ENCODE measurements at regions not wholly inside any gene's neighbourhood (a gene's known extent, or its start where the extent isn't known, plus 50 kb on each side); places are given as distances from the start of the nearest gene placed in this dataset.

DNA sequence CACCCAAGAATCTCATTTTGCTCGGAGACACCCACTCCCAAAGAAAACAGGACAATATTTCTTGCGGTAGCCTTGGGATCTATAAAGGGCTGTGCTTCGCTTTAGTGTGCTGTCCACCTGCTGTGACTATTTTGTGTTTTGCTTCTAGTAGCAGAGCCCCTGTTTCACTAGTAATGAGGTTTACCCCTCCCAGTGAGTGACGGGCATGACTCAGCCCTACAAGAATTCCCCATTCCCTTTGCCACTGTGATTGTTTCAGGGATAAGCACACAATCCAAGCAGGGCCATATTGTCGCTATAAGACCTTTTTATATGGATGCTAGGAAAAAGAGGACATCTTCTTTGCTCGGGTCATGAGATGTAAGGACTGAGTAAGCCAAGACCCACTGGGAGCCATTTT is 62.5 kb upstream of the FOXB1 start:
- no peaks in the 10 kb centered on the region for H4K20me1 ChIP-seq (ENCODE audit: control insufficient read depth, extremely low read depth, insufficient read depth, low read length)
- DNase-seq (ENCODE audit: low read depth in 2 of 2): no peak
- H3K9ac ChIP-seq (ENCODE audit: insufficient read depth, low read length): no peak overlapping the region
- no peak overlapping the region for H3K4me2 ChIP-seq (ENCODE audit: extremely low read depth, insufficient read depth, low read length)
- H3K79me2 ChIP-seq (ENCODE audit: control insufficient read depth, insufficient read depth, low read length): no peaks in the 10 kb centered on the region
- no peak overlapping the region for H2AFZ ChIP-seq (ENCODE audit: low read length)
- H3K4me1 ChIP-seq (ENCODE audit: control insufficient read depth, extremely low read depth, insufficient read depth, low read length): no peaks in the 10 kb centered on the region
- TF ChIP-seq, protein P1, sequence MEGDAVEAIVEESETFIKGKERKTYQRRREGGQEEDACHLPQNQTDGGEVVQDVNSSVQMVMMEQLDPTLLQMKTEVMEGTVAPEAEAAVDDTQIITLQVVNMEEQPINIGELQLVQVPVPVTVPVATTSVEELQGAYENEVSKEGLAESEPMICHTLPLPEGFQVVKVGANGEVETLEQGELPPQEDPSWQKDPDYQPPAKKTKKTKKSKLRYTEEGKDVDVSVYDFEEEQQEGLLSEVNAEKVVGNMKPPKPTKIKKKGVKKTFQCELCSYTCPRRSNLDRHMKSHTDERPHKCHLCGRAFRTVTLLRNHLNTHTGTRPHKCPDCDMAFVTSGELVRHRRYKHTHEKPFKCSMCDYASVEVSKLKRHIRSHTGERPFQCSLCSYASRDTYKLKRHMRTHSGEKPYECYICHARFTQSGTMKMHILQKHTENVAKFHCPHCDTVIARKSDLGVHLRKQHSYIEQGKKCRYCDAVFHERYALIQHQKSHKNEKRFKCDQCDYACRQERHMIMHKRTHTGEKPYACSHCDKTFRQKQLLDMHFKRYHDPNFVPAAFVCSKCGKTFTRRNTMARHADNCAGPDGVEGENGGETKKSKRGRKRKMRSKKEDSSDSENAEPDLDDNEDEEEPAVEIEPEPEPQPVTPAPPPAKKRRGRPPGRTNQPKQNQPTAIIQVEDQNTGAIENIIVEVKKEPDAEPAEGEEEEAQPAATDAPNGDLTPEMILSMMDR (conservative IDR thresholded peaks at IDR 0.05 in 1 of 2, IDR thresholded peaks at IDR 0.05 in 1 of 2; ENCODE audit: low read depth in 1 of 2, low read length in 2 of 2): no peak
- TF ChIP-seq EZH2 (IDR thresholded peaks at IDR 0.05; ENCODE audit: low read length, missing control alignments): no peak
- H3K4me3 ChIP-seq (replicated peaks in 1 of 4; ENCODE audit: control extremely low read depth in 1 of 4, insufficient read depth in 1 of 4, low read depth in 3 of 4, low read length in 4 of 4): no peak overlapping the region
- no peak overlapping the region for H3K27ac ChIP-seq (ENCODE audit: insufficient read depth, low read length)
- no peaks in the 10 kb centered on the region for H3K9me3 ChIP-seq (ENCODE audit: control insufficient read depth, insufficient read depth, low read depth, low read length)
- no peaks in the 10 kb centered on the region for H3K36me3 ChIP-seq (ENCODE audit: control insufficient read depth, insufficient read depth, low read length)
- H3K27me3 ChIP-seq (ENCODE audit: control insufficient read depth, insufficient read depth, low read length): no peaks in the 10 kb centered on the region

DNA sequence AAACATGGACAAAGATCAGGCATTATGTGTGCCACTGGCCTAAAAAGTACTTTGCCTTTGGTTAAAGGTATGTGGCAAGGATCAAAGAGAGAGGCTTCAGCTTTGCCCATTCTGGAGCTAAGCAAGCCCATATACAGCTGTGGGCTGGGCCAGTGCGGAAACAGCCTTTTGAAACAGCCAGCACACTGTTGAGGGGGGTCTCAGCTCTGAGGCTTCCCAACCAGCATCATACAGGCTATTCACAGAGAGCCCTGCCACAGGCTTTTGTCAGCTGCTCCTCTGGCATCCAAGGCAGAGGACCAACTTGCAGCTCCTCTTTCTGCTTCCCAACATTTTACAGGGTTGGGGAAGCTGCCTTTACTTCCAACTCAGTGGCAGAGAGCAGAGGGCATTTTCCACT is 63.2 kb upstream of the FOXB1 start:
- H3K79me2 ChIP-seq (ENCODE audit: control insufficient read depth, insufficient read depth, low read length): no peaks in the 10 kb centered on the region
- no peaks in the 10 kb centered on the region for H3K36me3 ChIP-seq (ENCODE audit: control insufficient read depth, insufficient read depth, low read length)
- no peak overlapping the region for H3K27ac ChIP-seq (ENCODE audit: insufficient read depth, low read length)
- no peak for TF ChIP-seq EZH2 (IDR thresholded peaks at IDR 0.05; ENCODE audit: low read length, missing control alignments)
- TF ChIP-seq, protein P1 (conservative IDR thresholded peaks at IDR 0.05 in 1 of 2, IDR thresholded peaks at IDR 0.05 in 1 of 2; ENCODE audit: low read depth in 1 of 2, low read length in 2 of 2): no peak
- no peaks in the 10 kb centered on the region for H4K20me1 ChIP-seq (ENCODE audit: control insufficient read depth, extremely low read depth, insufficient read depth, low read length)
- H3K4me1 ChIP-seq (ENCODE audit: control insufficient read depth, extremely low read depth, insufficient read depth, low read length): no peaks in the 10 kb centered on the region
- no peaks in the 10 kb centered on the region for H3K27me3 ChIP-seq (ENCODE audit: control insufficient read depth, insufficient read depth, low read length)
- no peak overlapping the region for H3K4me3 ChIP-seq (replicated peaks in 1 of 4; ENCODE audit: control extremely low read depth in 1 of 4, insufficient read depth in 1 of 4, low read depth in 3 of 4, low read length in 4 of 4)
- no peak for DNase-seq (ENCODE audit: low read depth in 2 of 2)
- H3K9ac ChIP-seq (ENCODE audit: insufficient read depth, low read length): no peak overlapping the region
- H3K4me2 ChIP-seq (ENCODE audit: extremely low read depth, insufficient read depth, low read length): no peak overlapping the region
- no peak overlapping the region for H2AFZ ChIP-seq (ENCODE audit: low read length)
- no peaks in the 10 kb centered on the region for H3K9me3 ChIP-seq (ENCODE audit: control insufficient read depth, insufficient read depth, low read depth, low read length)

DNA sequence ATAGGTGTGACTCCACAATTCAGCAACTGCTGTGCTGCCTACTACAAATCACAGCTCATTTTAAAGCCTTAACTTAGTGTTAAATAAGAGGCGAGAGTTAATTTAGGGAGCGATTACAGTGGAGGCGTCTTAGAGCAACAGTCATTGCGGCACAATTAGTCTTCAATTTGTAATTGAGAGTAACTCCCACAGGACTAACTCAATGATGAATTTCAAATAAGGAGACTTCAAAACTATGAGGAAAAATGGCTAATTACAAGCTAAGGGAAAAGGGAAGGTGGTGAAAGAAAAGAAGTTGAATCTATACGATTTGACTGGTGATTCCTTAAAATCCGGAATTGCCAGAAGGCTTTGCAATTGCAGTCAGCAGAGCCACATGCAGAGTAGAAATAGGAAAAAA is 63.7 kb upstream of the FOXB1 start:
- no peaks in the 10 kb centered on the region for H4K20me1 ChIP-seq (ENCODE audit: control insufficient read depth, extremely low read depth, insufficient read depth, low read length)
- H3K27ac ChIP-seq (ENCODE audit: insufficient read depth, low read length): no peak overlapping the region
- no peaks in the 10 kb centered on the region for H3K27me3 ChIP-seq (ENCODE audit: control insufficient read depth, insufficient read depth, low read length)
- DNase-seq (ENCODE audit: low read depth in 2 of 2): no peak
- H3K36me3 ChIP-seq (ENCODE audit: control insufficient read depth, insufficient read depth, low read length): no peaks in the 10 kb centered on the region
- no peak overlapping the region for H3K4me2 ChIP-seq (ENCODE audit: extremely low read depth, insufficient read depth, low read length)
- no peak overlapping the region for H2AFZ ChIP-seq (ENCODE audit: low read length)
- H3K4me1 ChIP-seq (ENCODE audit: control insufficient read depth, extremely low read depth, insufficient read depth, low read length): no peaks in the 10 kb centered on the region
- TF ChIP-seq EZH2 (IDR thresholded peaks at IDR 0.05; ENCODE audit: low read length, missing control alignments): no peak
- TF ChIP-seq, protein P1 (conservative IDR thresholded peaks at IDR 0.05 in 1 of 2, IDR thresholded peaks at IDR 0.05 in 1 of 2; ENCODE audit: low read depth in 1 of 2, low read length in 2 of 2): no peak
- no peaks in the 10 kb centered on the region for H3K9me3 ChIP-seq (ENCODE audit: control insufficient read depth, insufficient read depth, low read depth, low read length)
- H3K9ac ChIP-seq (ENCODE audit: insufficient read depth, low read length): no peak overlapping the region
- H3K79me2 ChIP-seq (ENCODE audit: control insufficient read depth, insufficient read depth, low read length): no peaks in the 10 kb centered on the region
- no peak overlapping the region for H3K4me3 ChIP-seq (replicated peaks in 1 of 4; ENCODE audit: control extremely low read depth in 1 of 4, insufficient read depth in 1 of 4, low read depth in 3 of 4, low read length in 4 of 4)

Measured in fibroblast of lung (primary cell).